Osteocyte (in vitro differentiated cells): ENCODE measurements at regions not wholly inside any gene's neighbourhood (a gene's known extent, or its start where the extent isn't known, plus 50 kb on each side); places are given as distances from the start of the nearest gene placed in this dataset.
"Not testable (repeated sequence)": the region's sequence is repeated elsewhere in the genome, so short reads cannot be mapped to it uniquely, and the experiment has no call there.

Experiments used
- DNase-seq: peaks from one replicate; pipeline ENCODE4 v3.0.0; 2021; ENCODE audit warnings: mixed read lengths; ENCODE audit not compliant: unreplicated experiment; ENCODE audit errors: extremely low spot score
- H3K27ac Mint-ChIP-seq: one replicate; pipeline ENCODE4 v1.8.0; 2021; ENCODE audit warnings: mild to moderate bottlenecking, mixed read lengths; ENCODE audit not compliant: unreplicated experiment
- H3K27me3 Mint-ChIP-seq: one replicate; pipeline ENCODE4 v1.8.0; 2021; ENCODE audit warnings: mixed read lengths; ENCODE audit not compliant: unreplicated experiment
- H3K36me3 Mint-ChIP-seq: one replicate; pipeline ENCODE4 v1.8.0; 2021; ENCODE audit warnings: mixed read lengths; ENCODE audit not compliant: unreplicated experiment
- H3K4me1 Mint-ChIP-seq: one replicate; pipeline ENCODE4 v1.8.0; 2021; ENCODE audit warnings: mixed read lengths; ENCODE audit not compliant: unreplicated experiment
- H3K4me3 Mint-ChIP-seq: one replicate; pipeline ENCODE4 v1.8.0; 2021; ENCODE audit warnings: mild to moderate bottlenecking, moderate library complexity, mixed read lengths; ENCODE audit not compliant: unreplicated experiment
- H3K9me3 Mint-ChIP-seq: one replicate; pipeline ENCODE4 v1.8.0; 2021; ENCODE audit warnings: mixed read lengths; ENCODE audit not compliant: unreplicated experiment
- TF ChIP-seq, protein P1 (sequence below): fragments of 200-600 bp; sonication (generic); IDR thresholded peaks from 2 replicates; pipeline ENCODE4 v1.5.0; 2021; ENCODE audit warnings: antibody characterized with exemption, mild to moderate bottlenecking, moderate library complexity

- Mint-ChIP-seq H3K27ac (no peak overlapping the region), H3K36me3 (no peaks in the 10 kb centered on the region), H3K9me3 (no peaks in the 10 kb centered on the region), H3K27me3 (peaks cover 51% of the 10 kb centered on the region), H3K4me1 (no peaks in the 10 kb centered on the region), H3K4me3 (no peak overlapping the region)
- DNase-seq: no peak
- TF ChIP-seq, protein P1, sequence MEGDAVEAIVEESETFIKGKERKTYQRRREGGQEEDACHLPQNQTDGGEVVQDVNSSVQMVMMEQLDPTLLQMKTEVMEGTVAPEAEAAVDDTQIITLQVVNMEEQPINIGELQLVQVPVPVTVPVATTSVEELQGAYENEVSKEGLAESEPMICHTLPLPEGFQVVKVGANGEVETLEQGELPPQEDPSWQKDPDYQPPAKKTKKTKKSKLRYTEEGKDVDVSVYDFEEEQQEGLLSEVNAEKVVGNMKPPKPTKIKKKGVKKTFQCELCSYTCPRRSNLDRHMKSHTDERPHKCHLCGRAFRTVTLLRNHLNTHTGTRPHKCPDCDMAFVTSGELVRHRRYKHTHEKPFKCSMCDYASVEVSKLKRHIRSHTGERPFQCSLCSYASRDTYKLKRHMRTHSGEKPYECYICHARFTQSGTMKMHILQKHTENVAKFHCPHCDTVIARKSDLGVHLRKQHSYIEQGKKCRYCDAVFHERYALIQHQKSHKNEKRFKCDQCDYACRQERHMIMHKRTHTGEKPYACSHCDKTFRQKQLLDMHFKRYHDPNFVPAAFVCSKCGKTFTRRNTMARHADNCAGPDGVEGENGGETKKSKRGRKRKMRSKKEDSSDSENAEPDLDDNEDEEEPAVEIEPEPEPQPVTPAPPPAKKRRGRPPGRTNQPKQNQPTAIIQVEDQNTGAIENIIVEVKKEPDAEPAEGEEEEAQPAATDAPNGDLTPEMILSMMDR: no peak
Measured at GRCh38 chr10:46197050-46197449, 89.7 kb upstream of the ANTXRL start.

DNA sequence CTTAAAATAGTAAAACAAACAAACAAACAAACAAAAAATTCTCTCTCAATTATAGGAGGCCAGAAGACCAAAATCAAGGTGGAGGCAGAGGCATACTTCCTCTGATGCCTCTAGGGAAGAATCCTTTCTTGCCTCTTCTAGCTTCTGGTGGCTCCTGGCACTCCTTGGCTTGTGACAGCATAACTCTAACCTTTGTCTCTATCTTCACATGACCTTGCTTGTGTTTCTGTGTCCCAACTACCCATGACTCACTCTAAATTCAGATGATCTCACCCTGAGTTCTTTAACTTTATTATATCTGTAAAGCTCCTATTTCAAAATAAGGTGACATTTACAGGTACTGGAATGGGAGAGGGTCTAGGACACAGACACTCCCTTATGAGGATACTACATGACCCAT, 88.3 kb upstream of the ANTXRL start:
- Mint-ChIP-seq H3K27me3 (peaks cover 54% of the 10 kb centered on the region), H3K27ac (no peak overlapping the region), H3K4me3 (no peak overlapping the region), H3K36me3 (no peaks in the 10 kb centered on the region), H3K9me3 (no peaks in the 10 kb centered on the region), H3K4me1 (no peaks in the 10 kb centered on the region)
- DNase-seq: no peak
- TF ChIP-seq, protein P1: no peak

- not testable (repeated sequence) for DNase-seq, H3K4me1 Mint-ChIP-seq, H3K9me3 Mint-ChIP-seq, H3K36me3 Mint-ChIP-seq, H3K27ac Mint-ChIP-seq, H3K4me3 Mint-ChIP-seq
- H3K27me3 Mint-ChIP-seq: peaks cover 27% of the 10 kb centered on the region
Measured at GRCh38 chr10:46202405-46202804, 84.4 kb upstream of the ANTXRL start.

DNA sequence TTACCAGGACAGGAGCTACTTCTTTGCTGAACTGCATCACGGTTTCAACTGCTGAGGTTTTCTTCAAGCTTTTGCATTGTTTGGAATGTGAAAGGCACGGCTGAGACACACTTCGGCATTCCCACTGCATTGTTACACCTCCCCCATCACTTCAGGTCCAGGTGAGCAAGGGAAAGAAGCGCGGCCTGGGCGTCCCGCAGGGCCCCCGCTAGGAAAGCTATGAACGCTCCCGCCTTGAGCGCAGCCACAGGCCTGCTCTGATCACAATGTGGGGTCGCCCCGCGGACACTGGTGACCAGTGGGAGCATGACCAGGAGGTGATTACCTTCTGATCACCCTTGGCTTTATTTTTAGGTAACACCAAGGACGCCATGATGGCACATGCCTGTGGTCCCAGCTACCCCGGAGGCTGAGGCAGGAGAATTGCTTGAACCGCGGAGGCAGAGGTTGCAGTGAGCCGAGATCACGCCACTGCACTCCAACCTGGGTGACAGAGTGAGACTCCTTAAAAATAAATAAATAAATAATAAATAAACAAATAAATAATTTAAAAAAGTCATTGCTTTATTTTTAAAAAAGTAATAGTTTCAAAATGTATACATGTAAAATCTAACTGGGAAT, 82.2 kb upstream of the ANTXRL start:
- H3K27ac Mint-ChIP-seq, H3K9me3 Mint-ChIP-seq, H3K36me3 Mint-ChIP-seq, H3K4me3 Mint-ChIP-seq, DNase-seq, H3K4me1 Mint-ChIP-seq: not testable (repeated sequence)
- peaks cover 22% of the 10 kb centered on the region for H3K27me3 Mint-ChIP-seq

- not testable (repeated sequence) for H3K27me3 Mint-ChIP-seq, H3K4me1 Mint-ChIP-seq, H3K4me3 Mint-ChIP-seq
Measured at GRCh38 chr10:46210427-46210826, 76.4 kb upstream of the ANTXRL start.

DNA sequence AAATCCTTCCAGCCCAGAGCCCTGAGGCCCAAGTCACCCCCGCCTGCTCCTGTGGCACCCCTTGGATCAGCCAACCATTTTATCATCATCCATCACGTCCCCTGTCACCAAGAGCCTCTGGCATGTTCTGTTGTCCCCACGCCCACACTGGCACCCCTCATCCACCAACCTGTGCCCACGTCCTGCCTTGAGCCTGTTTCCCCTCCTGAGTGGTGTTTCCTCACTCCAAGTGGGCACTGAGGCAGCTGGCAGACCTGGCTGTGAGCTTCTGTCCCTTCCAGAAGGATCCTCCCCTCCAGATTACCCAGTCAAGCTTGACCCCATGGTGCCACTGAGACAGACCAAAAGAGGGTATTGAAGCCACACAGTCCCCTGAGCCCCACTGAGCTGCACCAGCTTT, 71.4 kb upstream of the ANTXRL start:
- H3K27ac Mint-ChIP-seq: no peak overlapping the region
- TF ChIP-seq, protein P1: no peak
- H3K4me3 Mint-ChIP-seq: no peak overlapping the region
- H3K36me3 Mint-ChIP-seq: no peaks in the 10 kb centered on the region
- H3K27me3 Mint-ChIP-seq: peaks cover 13% of the 10 kb centered on the region
- H3K9me3 Mint-ChIP-seq: no peaks in the 10 kb centered on the region
- no peaks in the 10 kb centered on the region for H3K4me1 Mint-ChIP-seq
- no peak for DNase-seq

More at GRCh38 chr10:46210427-46210826, 76.4 kb upstream of the ANTXRL start:
- not testable (repeated sequence) for DNase-seq, H3K36me3 Mint-ChIP-seq, H3K9me3 Mint-ChIP-seq, H3K27ac Mint-ChIP-seq
